ENCODE measurements at regions not wholly inside any gene's neighbourhood (a gene's known extent, or its start where the extent isn't known, plus 50 kb on each side); places are given as distances from the start of the nearest gene placed in this dataset.

DNA sequence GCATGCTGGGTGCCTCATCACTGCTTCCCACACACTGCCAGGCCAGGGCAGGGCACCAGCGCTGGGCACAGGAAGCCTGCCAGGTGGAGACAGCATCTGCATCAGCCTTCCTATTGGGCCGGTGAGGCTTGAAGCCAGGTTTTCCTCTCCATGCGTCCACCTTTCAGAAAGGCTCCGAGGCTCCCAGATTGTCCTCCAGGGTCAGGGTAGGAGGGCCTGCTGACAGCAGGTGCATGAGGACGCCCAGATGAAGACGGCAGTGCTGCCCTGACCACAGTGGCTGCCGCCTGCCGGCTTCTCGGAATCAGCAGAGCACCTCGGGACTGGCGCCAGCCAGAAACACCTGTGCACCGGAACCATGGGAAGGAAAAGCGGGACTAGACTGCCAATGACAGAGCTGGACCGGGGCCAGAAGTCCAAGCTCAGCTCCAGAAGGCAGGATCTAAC is 170.5 kb upstream of the CST7 start:
- no peak for DNase-seq (ENCODE audit: low spot score)
- Histone ChIP-seq H3F3A (ENCODE audit: low read depth) (no peaks in the 10 kb centered on the region), H2AFZ (replicated peaks) (no peak overlapping the region), H3K4me2 (no peak overlapping the region), H3K4me1 (no peaks in the 10 kb centered on the region), H3K9me3 (ENCODE audit: low read depth) (no peaks in the 10 kb centered on the region), H3K27me3 (no peaks in the 10 kb centered on the region), H3K9ac (no peak overlapping the region), H3K79me2 (ENCODE audit: low read depth) (no peaks in the 10 kb centered on the region), H4K20me1 (ENCODE audit: low read depth) (no peaks in the 10 kb centered on the region), H3K4me3 (no peak overlapping the region), H3K27ac (no peak overlapping the region), H3K36me3 (no peaks in the 10 kb centered on the region)
- H3K4me1 Mint-ChIP-seq: peaks cover 2% of the 10 kb centered on the region
- H3K27ac Mint-ChIP-seq: no peak overlapping the region
- H3K36me3 Mint-ChIP-seq: no peaks in the 10 kb centered on the region
- peaks cover 17% of the 10 kb centered on the region for H3K9me3 Mint-ChIP-seq
- no peak overlapping the region for H3K4me3 Mint-ChIP-seq
- no peak for TF ChIP-seq EZH2phosphoT487 (IDR thresholded peaks at IDR 0.05)
- TF ChIP-seq, protein P1, sequence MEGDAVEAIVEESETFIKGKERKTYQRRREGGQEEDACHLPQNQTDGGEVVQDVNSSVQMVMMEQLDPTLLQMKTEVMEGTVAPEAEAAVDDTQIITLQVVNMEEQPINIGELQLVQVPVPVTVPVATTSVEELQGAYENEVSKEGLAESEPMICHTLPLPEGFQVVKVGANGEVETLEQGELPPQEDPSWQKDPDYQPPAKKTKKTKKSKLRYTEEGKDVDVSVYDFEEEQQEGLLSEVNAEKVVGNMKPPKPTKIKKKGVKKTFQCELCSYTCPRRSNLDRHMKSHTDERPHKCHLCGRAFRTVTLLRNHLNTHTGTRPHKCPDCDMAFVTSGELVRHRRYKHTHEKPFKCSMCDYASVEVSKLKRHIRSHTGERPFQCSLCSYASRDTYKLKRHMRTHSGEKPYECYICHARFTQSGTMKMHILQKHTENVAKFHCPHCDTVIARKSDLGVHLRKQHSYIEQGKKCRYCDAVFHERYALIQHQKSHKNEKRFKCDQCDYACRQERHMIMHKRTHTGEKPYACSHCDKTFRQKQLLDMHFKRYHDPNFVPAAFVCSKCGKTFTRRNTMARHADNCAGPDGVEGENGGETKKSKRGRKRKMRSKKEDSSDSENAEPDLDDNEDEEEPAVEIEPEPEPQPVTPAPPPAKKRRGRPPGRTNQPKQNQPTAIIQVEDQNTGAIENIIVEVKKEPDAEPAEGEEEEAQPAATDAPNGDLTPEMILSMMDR (IDR thresholded peaks at IDR 0.05): no peak
- TF ChIP-seq EZH2 (IDR thresholded peaks at IDR 0.05): no peak
- peaks cover 2% of the 10 kb centered on the region for H3K27me3 Mint-ChIP-seq (ENCODE audit: insufficient read depth, low read depth)

- no peak overlapping the region for H3K27ac Mint-ChIP-seq
- H3K79me2 ChIP-seq (ENCODE audit: low read depth): no peaks in the 10 kb centered on the region
- H3K4me1 ChIP-seq: no peaks in the 10 kb centered on the region
- peaks cover 17% of the 10 kb centered on the region for H3K9me3 Mint-ChIP-seq
- no peak for TF ChIP-seq EZH2 (IDR thresholded peaks at IDR 0.05)
- TF ChIP-seq EZH2phosphoT487 (IDR thresholded peaks at IDR 0.05): no peak
- TF ChIP-seq, protein P1 (IDR thresholded peaks at IDR 0.05): no peak
- H3K27ac ChIP-seq: no peak overlapping the region
- H3K27me3 ChIP-seq: no peaks in the 10 kb centered on the region
- no peak overlapping the region for H2AFZ ChIP-seq (replicated peaks)
- no peaks in the 10 kb centered on the region for H3K36me3 ChIP-seq
- no peaks in the 10 kb centered on the region for H3K36me3 Mint-ChIP-seq
- peaks cover 2% of the 10 kb centered on the region for H3K27me3 Mint-ChIP-seq (ENCODE audit: insufficient read depth, low read depth)
- H3K4me1 Mint-ChIP-seq: peaks cover 2% of the 10 kb centered on the region
- H4K20me1 ChIP-seq (ENCODE audit: low read depth): no peaks in the 10 kb centered on the region
- no peaks in the 10 kb centered on the region for H3K9me3 ChIP-seq (ENCODE audit: low read depth)
- no peak for DNase-seq (ENCODE audit: low spot score)
- H3K4me3 Mint-ChIP-seq: no peak overlapping the region
- no peak overlapping the region for H3K4me3 ChIP-seq
- H3K4me2 ChIP-seq: no peak overlapping the region
- no peaks in the 10 kb centered on the region for H3F3A ChIP-seq (ENCODE audit: low read depth)
- H3K9ac ChIP-seq: no peak overlapping the region
These were observed 169.9 kb upstream of the CST7 start for GRCh38 chr20:24779131-24779530.

DNA sequence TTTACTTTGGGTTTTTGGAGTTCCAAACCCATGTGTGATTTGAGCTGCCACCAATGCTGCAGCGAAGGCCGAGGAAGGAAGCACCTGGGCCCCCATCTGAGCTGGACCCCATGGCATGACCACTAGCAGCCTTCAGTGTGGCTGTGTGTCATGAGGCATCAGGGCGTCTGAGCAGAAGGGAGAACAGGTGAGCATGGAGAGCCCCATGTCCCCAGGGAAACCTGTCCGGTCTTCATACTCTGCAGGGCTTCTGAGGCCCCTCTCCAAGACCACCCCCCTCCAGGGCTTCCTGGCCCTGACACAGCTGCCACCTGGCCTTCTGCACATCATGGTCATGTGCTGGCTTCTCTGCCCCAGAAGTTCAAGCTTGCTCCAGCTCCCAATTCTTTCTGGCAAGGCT is 169.1 kb upstream of the CST7 start:
- no peak overlapping the region for H3K27ac Mint-ChIP-seq

More for the DNA sequence above, 169.1 kb upstream of the CST7 start:
- Histone ChIP-seq H3K36me3 (no peaks in the 10 kb centered on the region), H3F3A (ENCODE audit: low read depth) (no peaks in the 10 kb centered on the region), H3K9ac (no peak overlapping the region), H3K4me2 (no peak overlapping the region), H3K4me1 (no peaks in the 10 kb centered on the region), H3K9me3 (ENCODE audit: low read depth) (no peaks in the 10 kb centered on the region), H3K4me3 (no peak overlapping the region), H3K27me3 (no peaks in the 10 kb centered on the region), H3K79me2 (ENCODE audit: low read depth) (no peaks in the 10 kb centered on the region), H3K27ac (no peak overlapping the region), H2AFZ (replicated peaks) (no peak overlapping the region), H4K20me1 (ENCODE audit: low read depth) (no peaks in the 10 kb centered on the region)
- peaks cover 12% of the 10 kb centered on the region for H3K9me3 Mint-ChIP-seq
- DNase-seq (ENCODE audit: low spot score): no peak
- H3K4me1 Mint-ChIP-seq: peaks cover 2% of the 10 kb centered on the region
- TF ChIP-seq EZH2phosphoT487 (IDR thresholded peaks at IDR 0.05): no peak
- TF ChIP-seq EZH2 (IDR thresholded peaks at IDR 0.05): no peak
- TF ChIP-seq, protein P1 (IDR thresholded peaks at IDR 0.05): no peak
- no peaks in the 10 kb centered on the region for H3K36me3 Mint-ChIP-seq
- no peak overlapping the region for H3K4me3 Mint-ChIP-seq
- peaks cover 2% of the 10 kb centered on the region for H3K27me3 Mint-ChIP-seq (ENCODE audit: insufficient read depth, low read depth)

All from neural progenitor cell (in vitro differentiated cells).